SK-N-SH (cell line): ENCODE measurements at regions not wholly inside any gene's neighbourhood (a gene's known extent, or its start where the extent isn't known, plus 50 kb on each side); places are given as distances from the start of the nearest gene placed in this dataset.
"Not testable (repeated sequence)": the region's sequence is repeated elsewhere in the genome, so short reads cannot be mapped to it uniquely, and the experiment has no call there.

Source experiments
- CTCF ChIA-PET: fragments of 300-600, 350-600 bp; formaldehyde crosslinking; extraction: SDS; loops from one replicate; lab custom pipeline; 2021; lab: Yijun Ruan, JAX
- POLR2A ChIA-PET: fragments of 350-600 bp; sonication (Branson Sonifier 250); formaldehyde crosslinking; extraction: SDS; loops from one replicate; lab custom pipeline; 2020; ENCODE audit warnings: antibody characterized with exemption, inconsistent platforms; lab: Yijun Ruan, JAX
- DNase-seq: peaks from one replicate; pipeline ENCODE4 v3.0.0; 2012
- H2AFZ ChIP-seq: fragments of 200-600 bp; sonication (generic); 2 replicates; pipeline ENCODE4 v1.8.1; 2016; ENCODE audit warnings: antibody characterized with exemption, mild to moderate bottlenecking, low read depth
- H3F3A ChIP-seq: fragments of 200-600 bp; sonication (generic); replicated peaks from 2 replicates; pipeline ENCODE3; 2016; ENCODE audit warnings: antibody characterized with exemption, mild to moderate bottlenecking; ENCODE audit not compliant: insufficient read depth
- H3K27ac ChIP-seq, 2 experiments: fragments of 200-500 bp in 1 of 2; fragments of 200-600 bp in 1 of 2; sonication (Bioruptor generic) in 1 of 2; sonication (generic), shearing (Covaris generic) in 1 of 2; 2 replicates each; pipeline versions ENCODE4 v1.5.1 to v1.6.1; 2014 to 2016; ENCODE audit warnings: low read depth in 2 of 2, inconsistent platforms in 1 of 2, low read length in 1 of 2, mild to moderate bottlenecking in 1 of 2, mixed read lengths in 1 of 2
- H3K27me3 ChIP-seq: fragments of 200-600 bp; sonication (generic), shearing (Covaris generic); 2 replicates; pipeline ENCODE4 v1.6.1; 2016; ENCODE audit warnings: mixed run types; ENCODE audit not compliant: insufficient read depth
- H3K36me3 ChIP-seq, 2 experiments: fragments of 200-500 bp in 1 of 2; fragments of 200-600 bp in 1 of 2; sonication (Bioruptor generic) in 1 of 2; sonication (generic) in 1 of 2; replicated peaks in 1 of 2; 2 replicates each; pipeline versions ENCODE3 to v1.5.1; 2014 to 2016; ENCODE audit warnings: low read length in 1 of 2, mild to moderate bottlenecking in 1 of 2; ENCODE audit not compliant: insufficient read depth in 2 of 2, control insufficient read depth in 1 of 2
- H3K4me1 ChIP-seq, 2 experiments: fragments of 200-500 bp in 1 of 2; fragments of 200-600 bp in 1 of 2; sonication (Bioruptor generic) in 1 of 2; sonication (generic), shearing (Covaris generic) in 1 of 2; 2 replicates each; pipeline versions ENCODE4 v1.5.1 to v1.6.1; 2014 to 2016; ENCODE audit warnings: low read depth in 1 of 2, low read length in 1 of 2, mixed run types in 1 of 2; ENCODE audit not compliant: insufficient read depth in 2 of 2, control insufficient read depth in 1 of 2
- H3K4me2 ChIP-seq: fragments of 200-600 bp; sonication (generic), shearing (Covaris generic); 2 replicates; pipeline ENCODE4 v1.6.1; 2017; ENCODE audit warnings: mixed run types
- H3K4me3 ChIP-seq, 2 experiments: fragments of 200-500 bp in 1 of 2; fragments of 200-600 bp in 1 of 2; sonication (Bioruptor generic) in 1 of 2; sonication (generic), shearing (Covaris generic) in 1 of 2; 2 replicates each; pipeline versions ENCODE4 v1.5.1 to v1.8.1; 2014 to 2016; ENCODE audit warnings: low read depth in 2 of 2, inconsistent platforms in 1 of 2, low read length in 1 of 2, mild to moderate bottlenecking in 1 of 2, mixed read lengths in 1 of 2, moderate library complexity in 1 of 2
- H3K79me2 ChIP-seq: fragments of 200-600 bp; sonication (generic); 2 replicates; pipeline ENCODE4 v1.8.1; 2017; ENCODE audit warnings: mild to moderate bottlenecking; ENCODE audit not compliant: insufficient read depth
- H3K9ac ChIP-seq: fragments of 200-600 bp; sonication (generic); 2 replicates; pipeline ENCODE4 v1.6.1; 2017; ENCODE audit warnings: mixed run types
- H3K9me2 ChIP-seq: fragments of 200-600 bp; sonication (generic); 2 replicates; pipeline ENCODE4 v1.6.1; 2017; ENCODE audit warnings: mixed run types
- H3K9me3 ChIP-seq: fragments of 200-600 bp; sonication (generic); 2 replicates; pipeline ENCODE4 v1.6.1; 2017; ENCODE audit warnings: mixed run types, mild to moderate bottlenecking, moderate library complexity
- H4K20me1 ChIP-seq: fragments of 200-600 bp; sonication (generic); 2 replicates; pipeline ENCODE4 v1.6.1; 2017; ENCODE audit warnings: mild to moderate bottlenecking, mixed run types; ENCODE audit not compliant: insufficient read depth
- EP300 ChIP-seq, 2 experiments: IDR thresholded peaks; 2 replicates each; pipeline versions ENCODE4 v1.4.0 to v1.6.1; 2012; ENCODE audit warnings: borderline replicate concordance in 1 of 2, low read depth in 1 of 2, low read length in 1 of 2
- EZH2phosphoT487 ChIP-seq: fragments of 200-600 bp; sonication (generic); IDR thresholded peaks from 2 replicates; pipeline ENCODE4 v1.6.1; 2017; ENCODE audit warnings: low read depth, mixed run types, mild to moderate bottlenecking, antibody characterized with exemption, moderate library complexity, borderline replicate concordance
- FOXJ3 ChIP-seq: sonication (generic); formaldehyde crosslinking; IDR thresholded peaks from 2 replicates; pipeline ENCODE4 v1.5.1; 2020; ENCODE audit warnings: mild to moderate bottlenecking, missing genetic modification reagents
- JUND ChIP-seq: IDR thresholded peaks from 2 replicates; pipeline ENCODE4 v1.4.0; 2012
- MEF2A ChIP-seq: IDR thresholded peaks from 2 replicates; pipeline ENCODE4 v1.4.0; 2012; ENCODE audit warnings: low read depth, borderline replicate concordance
- POLR2AphosphoS5 ChIP-seq: IDR thresholded peaks from 2 replicates; pipeline ENCODE4 v1.6.1; 2012; ENCODE audit warnings: low read depth, low read length
- RAD21 ChIP-seq: IDR thresholded peaks from 2 replicates; pipeline ENCODE4 v1.6.1; 2012; ENCODE audit warnings: mild to moderate bottlenecking, low read length
- SMC3 ChIP-seq: IDR thresholded peaks from 2 replicates; pipeline ENCODE4 v1.6.1; 2012; ENCODE audit warnings: low read depth, low read length, improper control_type of control experiment
- TCF12 ChIP-seq: IDR thresholded peaks from 2 replicates; pipeline ENCODE4 v1.4.0; 2012
- WGBS: methylation state at CpG from one replicate; pipeline ENCODE4 v1.1.6; 2017; ENCODE audit warnings: low lambda C conversion rate; 5-methylcytosine and 5-hydroxymethylcytosine counted together
- TF ChIP-seq, protein P1 (sequence below): fragments of 150-350 bp; IDR thresholded peaks from 2 replicates; pipeline ENCODE4 v1.6.1; 2017; ENCODE audit warnings: antibody characterized with exemption, low read length, low read depth, borderline replicate concordance
- TF ChIP-seq, protein P2 (sequence below): IDR thresholded peaks from 2 replicates; pipeline ENCODE4 v1.4.0; 2012; ENCODE audit warnings: low read depth, borderline replicate concordance

DNA sequence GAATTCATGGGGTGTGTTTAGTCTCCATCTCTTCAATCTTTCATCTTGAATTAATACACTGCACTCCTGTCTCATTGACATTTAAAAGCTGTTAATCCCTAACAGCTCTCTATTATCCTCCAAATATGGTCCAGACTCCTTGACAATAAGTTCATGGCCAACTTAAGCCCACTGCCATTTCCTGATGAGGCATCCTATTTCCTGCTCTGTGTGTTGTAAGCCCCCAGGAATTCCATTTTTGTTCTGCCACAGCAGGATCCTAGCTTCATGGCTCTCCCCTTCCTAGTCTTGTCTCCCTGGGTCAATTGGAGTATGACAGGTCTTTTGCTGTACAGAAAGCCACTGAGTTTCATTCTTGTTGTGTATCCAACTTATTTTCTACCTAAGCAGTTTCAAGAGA lies 218.8 kb downstream of the OTUD1 start:
- Histone ChIP-seq H4K20me1 (no peaks in the 10 kb centered on the region), H3K9me2 (no peaks in the 10 kb centered on the region), H3K9me3 (no peaks in the 10 kb centered on the region), H2AFZ (no peak overlapping the region), H3K4me1 (no peaks in the 10 kb centered on the region; a peak in 1 of 4 replicates), H3F3A (no peaks in the 10 kb centered on the region), H3K79me2 (no peaks in the 10 kb centered on the region), H3K9ac (no peak overlapping the region), H3K27ac (no peak overlapping the region)
- POLR2A ChIA-PET, result no interaction called here
- no peak for DNase-seq
- TF ChIP-seq, protein P1, sequence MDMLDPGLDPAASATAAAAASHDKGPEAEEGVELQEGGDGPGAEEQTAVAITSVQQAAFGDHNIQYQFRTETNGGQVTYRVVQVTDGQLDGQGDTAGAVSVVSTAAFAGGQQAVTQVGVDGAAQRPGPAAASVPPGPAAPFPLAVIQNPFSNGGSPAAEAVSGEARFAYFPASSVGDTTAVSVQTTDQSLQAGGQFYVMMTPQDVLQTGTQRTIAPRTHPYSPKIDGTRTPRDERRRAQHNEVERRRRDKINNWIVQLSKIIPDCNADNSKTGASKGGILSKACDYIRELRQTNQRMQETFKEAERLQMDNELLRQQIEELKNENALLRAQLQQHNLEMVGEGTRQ, result no peak
- TF ChIP-seq FOXJ3 (CRISPR knock-in tag) (no peak), JUND (no peak), SMC3 (no peak), TCF12 (no peak), RAD21 (no peak), MEF2A (no peak), EP300 (IDR thresholded peaks at IDR 0.05; ENCODE audit: borderline replicate concordance in 1 of 2, low read depth in 1 of 2, low read length in 1 of 2) (no peak), POLR2AphosphoS5 (no peak), EZH2phosphoT487 (no peak)
- TF ChIP-seq, protein P2, sequence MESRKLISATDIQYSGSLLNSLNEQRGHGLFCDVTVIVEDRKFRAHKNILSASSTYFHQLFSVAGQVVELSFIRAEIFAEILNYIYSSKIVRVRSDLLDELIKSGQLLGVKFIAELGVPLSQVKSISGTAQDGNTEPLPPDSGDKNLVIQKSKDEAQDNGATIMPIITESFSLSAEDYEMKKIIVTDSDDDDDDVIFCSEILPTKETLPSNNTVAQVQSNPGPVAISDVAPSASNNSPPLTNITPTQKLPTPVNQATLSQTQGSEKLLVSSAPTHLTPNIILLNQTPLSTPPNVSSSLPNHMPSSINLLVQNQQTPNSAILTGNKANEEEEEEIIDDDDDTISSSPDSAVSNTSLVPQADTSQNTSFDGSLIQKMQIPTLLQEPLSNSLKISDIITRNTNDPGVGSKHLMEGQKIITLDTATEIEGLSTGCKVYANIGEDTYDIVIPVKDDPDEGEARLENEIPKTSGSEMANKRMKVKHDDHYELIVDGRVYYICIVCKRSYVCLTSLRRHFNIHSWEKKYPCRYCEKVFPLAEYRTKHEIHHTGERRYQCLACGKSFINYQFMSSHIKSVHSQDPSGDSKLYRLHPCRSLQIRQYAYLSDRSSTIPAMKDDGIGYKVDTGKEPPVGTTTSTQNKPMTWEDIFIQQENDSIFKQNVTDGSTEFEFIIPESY, result no peak
- TF ChIP-seq, all 33 proteins: peak for 0
- CTCF ChIA-PET, result interaction anchor here (0.8 to 1.3 kb wide), 2 partner anchors 28 to 341 kb away, joined by 3 to 5 read pairs; no protein-coding TSS in a partner anchor
- no peak overlapping the region for H3K4me2 ChIP-seq
- no peak overlapping the region for H3K4me3 ChIP-seq
- H3K36me3 ChIP-seq, result no peaks in the 10 kb centered on the region
- no peaks in the 10 kb centered on the region; the same call in 1 of the 2 replicates for H3K27me3 ChIP-seq

DNA sequence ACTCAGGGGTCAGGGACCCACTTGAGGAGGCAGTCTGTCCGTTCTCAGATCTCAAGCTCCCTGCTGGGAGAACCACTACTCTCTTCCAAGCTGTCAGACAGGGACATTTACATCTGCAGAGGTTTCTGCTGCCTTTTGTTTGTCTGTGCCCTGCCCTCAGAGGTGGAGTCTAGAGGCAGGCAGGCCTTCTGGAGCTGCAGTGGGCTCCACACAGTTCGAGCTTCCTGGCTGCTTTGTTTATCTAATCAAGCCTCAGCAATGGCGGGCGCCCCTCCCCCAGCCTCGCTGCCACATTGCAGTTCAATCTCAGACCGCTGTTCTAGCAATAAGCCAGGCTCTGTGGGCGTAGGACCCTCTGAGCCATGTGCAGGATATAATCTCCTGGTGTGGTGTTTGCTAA lies 233.0 kb downstream of the OTUD1 start:
- H3K4me2 ChIP-seq, DNase-seq, H3K9ac ChIP-seq, POLR2A ChIA-PET, H3F3A ChIP-seq, H3K9me2 ChIP-seq, H3K4me3 ChIP-seq, CTCF ChIA-PET, H4K20me1 ChIP-seq, H2AFZ ChIP-seq, H3K79me2 ChIP-seq, H3K9me3 ChIP-seq, H3K27me3 ChIP-seq, H3K36me3 ChIP-seq, H3K27ac ChIP-seq, H3K4me1 ChIP-seq: not testable (repeated sequence)
- WGBS, result 0% methylated on average over 1 of the region's 7 CpGs
